PFSK-1 (cell line): ENCODE measurements at regions not wholly inside any gene's neighbourhood (a gene's known extent, or its start where the extent isn't known, plus 50 kb on each side); places are given as distances from the start of the nearest gene placed in this dataset.

Experiments used
- POLR2AphosphoS5 ChIP-seq: IDR thresholded peaks from 2 replicates; pipeline ENCODE4 v1.6.1; 2012; ENCODE audit warnings: low read depth, mild to moderate bottlenecking, control low read depth, low read length, moderate library complexity
- SIN3A ChIP-seq: IDR thresholded peaks from 2 replicates; pipeline ENCODE4 v1.6.1; 2012; ENCODE audit warnings: mild to moderate bottlenecking, low read length, moderate library complexity, borderline replicate concordance; ENCODE audit not compliant: insufficient read depth
- TF ChIP-seq, protein P1 (sequence below), 2 experiments: IDR thresholded peaks; 2 replicates each; pipeline versions ENCODE4 v1.6.1 to v1.8.0; 2011 to 2012; ENCODE audit warnings: low read depth in 2 of 2, low read length in 2 of 2, control low read depth in 1 of 2, inconsistent platforms in 1 of 2, mild to moderate bottlenecking in 1 of 2, moderate library complexity in 1 of 2; ENCODE audit not compliant: insufficient read depth in 1 of 2

DNA sequence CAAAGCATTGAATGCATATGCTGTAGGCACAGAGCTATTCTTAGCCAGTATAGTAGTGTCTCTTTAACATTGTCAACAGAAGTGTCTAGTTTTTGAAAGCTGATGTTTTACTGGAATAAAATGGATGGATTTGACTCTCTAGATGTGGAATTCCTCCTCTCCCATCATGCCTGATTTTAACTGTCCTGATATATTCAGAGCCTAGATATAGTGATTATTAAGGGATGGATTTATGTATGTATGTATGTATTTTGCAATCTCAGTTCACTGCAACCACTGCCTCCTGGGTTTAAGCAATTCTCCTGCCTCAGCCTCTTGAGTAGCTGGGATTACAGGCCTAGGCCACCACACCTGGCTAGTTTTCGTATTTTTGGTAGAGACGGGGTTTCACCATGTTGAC, 144.8 kb upstream of the NAV3 start:
- TF ChIP-seq, protein P1, sequence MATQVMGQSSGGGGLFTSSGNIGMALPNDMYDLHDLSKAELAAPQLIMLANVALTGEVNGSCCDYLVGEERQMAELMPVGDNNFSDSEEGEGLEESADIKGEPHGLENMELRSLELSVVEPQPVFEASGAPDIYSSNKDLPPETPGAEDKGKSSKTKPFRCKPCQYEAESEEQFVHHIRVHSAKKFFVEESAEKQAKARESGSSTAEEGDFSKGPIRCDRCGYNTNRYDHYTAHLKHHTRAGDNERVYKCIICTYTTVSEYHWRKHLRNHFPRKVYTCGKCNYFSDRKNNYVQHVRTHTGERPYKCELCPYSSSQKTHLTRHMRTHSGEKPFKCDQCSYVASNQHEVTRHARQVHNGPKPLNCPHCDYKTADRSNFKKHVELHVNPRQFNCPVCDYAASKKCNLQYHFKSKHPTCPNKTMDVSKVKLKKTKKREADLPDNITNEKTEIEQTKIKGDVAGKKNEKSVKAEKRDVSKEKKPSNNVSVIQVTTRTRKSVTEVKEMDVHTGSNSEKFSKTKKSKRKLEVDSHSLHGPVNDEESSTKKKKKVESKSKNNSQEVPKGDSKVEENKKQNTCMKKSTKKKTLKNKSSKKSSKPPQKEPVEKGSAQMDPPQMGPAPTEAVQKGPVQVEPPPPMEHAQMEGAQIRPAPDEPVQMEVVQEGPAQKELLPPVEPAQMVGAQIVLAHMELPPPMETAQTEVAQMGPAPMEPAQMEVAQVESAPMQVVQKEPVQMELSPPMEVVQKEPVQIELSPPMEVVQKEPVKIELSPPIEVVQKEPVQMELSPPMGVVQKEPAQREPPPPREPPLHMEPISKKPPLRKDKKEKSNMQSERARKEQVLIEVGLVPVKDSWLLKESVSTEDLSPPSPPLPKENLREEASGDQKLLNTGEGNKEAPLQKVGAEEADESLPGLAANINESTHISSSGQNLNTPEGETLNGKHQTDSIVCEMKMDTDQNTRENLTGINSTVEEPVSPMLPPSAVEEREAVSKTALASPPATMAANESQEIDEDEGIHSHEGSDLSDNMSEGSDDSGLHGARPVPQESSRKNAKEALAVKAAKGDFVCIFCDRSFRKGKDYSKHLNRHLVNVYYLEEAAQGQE (IDR thresholded peaks at IDR 0.05; ENCODE audit: insufficient read depth in 1 of 2, low read depth in 2 of 2, low read length in 2 of 2), result no peak
- no peak for TF ChIP-seq SIN3A
- TF ChIP-seq POLR2AphosphoS5, result no peak
